Naive thymus-derived CD8-positive, alpha-beta T cell (primary cell): ENCODE measurements at regions not wholly inside any gene's neighbourhood (a gene's known extent, or its start where the extent isn't known, plus 50 kb on each side); places are given as distances from the start of the nearest gene placed in this dataset.

Experiments used
- ATAC-seq, 2 donors: fragments of 150-1000 bp; cut with Tn5 transposase in 1 of 2; sonication (Bioruptor Pico), chemical (Tn5 transposase) in 1 of 2; 1 replicate in 1 of 2; 2 replicates in 1 of 2; pipeline ENCODE4 v1.10.0; 2021; ENCODE audit warnings: mild to moderate bottlenecking in 2 of 2, moderate library complexity in 2 of 2
- POLR2A ChIA-PET: fragments of 350-600 bp; sonication (Branson Sonifier 250); formaldehyde crosslinking; loops from one replicate; lab custom pipeline; 2021; ENCODE audit warnings: antibody characterized with exemption; lab: Charles Lee
- DNase-seq, 10 donors: peaks; one replicate each; pipeline versions ENCODE4 v3.0.0 to v3.0.0-alpha.2; 2020 to 2022
- H3K27ac Mint-ChIP-seq, 10 donors: one replicate each; pipeline ENCODE4 v1.8.0; 2020 to 2022; ENCODE audit warnings: mild to moderate bottlenecking in 10 of 10, mixed read lengths in 10 of 10, moderate library complexity in 4 of 10, inconsistent platforms in 1 of 10
- H3K27me3 Mint-ChIP-seq, 5 donors: one replicate each; pipeline ENCODE4 v1.8.0; 2021 to 2022; ENCODE audit warnings: mixed read lengths in 5 of 5
- H3K36me3 Mint-ChIP-seq, 3 donors: one replicate each; pipeline ENCODE4 v1.8.0; 2020 to 2022; ENCODE audit warnings: mixed read lengths in 3 of 3, mild to moderate bottlenecking in 2 of 3, inconsistent platforms in 1 of 3
- H3K4me1 Mint-ChIP-seq, 4 donors: one replicate each; pipeline ENCODE4 v1.8.0; 2021 to 2022; ENCODE audit warnings: mixed read lengths in 4 of 4
- H3K4me3 Mint-ChIP-seq, 10 donors: one replicate each; pipeline ENCODE4 v1.8.0; 2020 to 2022; ENCODE audit warnings: mild to moderate bottlenecking in 10 of 10, mixed read lengths in 10 of 10, moderate library complexity in 6 of 10, inconsistent platforms in 1 of 10
- H3K9me3 Mint-ChIP-seq, 9 donors: one replicate each; pipeline ENCODE4 v1.8.0; 2020 to 2022; ENCODE audit warnings: mixed read lengths in 9 of 9, mild to moderate bottlenecking in 3 of 9, inconsistent platforms in 1 of 9, moderate library complexity in 1 of 9

DNA sequence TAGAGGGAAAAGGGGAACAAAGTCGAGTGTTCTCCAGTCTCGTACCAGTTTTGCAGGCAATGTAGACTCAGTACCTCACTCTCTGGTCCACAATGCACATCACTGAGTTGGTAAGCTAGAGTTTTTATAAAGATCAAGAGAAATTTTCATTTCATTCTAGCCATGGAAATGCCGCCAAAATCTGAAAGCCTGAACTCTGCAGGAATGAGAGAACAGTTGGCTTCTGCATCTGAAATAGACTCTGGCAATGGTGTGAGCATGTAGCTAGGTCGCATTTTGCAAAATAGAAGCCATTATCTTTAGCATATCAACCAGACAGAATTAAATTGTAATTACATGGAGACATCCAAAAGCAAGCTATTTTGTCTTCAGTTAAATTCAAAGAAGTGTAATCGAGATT is 381.0 kb downstream of the NOVA1 start:
- H3K4me1 Mint-ChIP-seq, result no peaks in the 10 kb centered on the region
- H3K4me3 Mint-ChIP-seq, result no peak overlapping the region
- POLR2A ChIA-PET, result no interaction called here
- no peaks in the 10 kb centered on the region for H3K27me3 Mint-ChIP-seq
- peaks cover 1 to 31% (median 5%) of the 10 kb centered on the region in 9 donors for H3K9me3 Mint-ChIP-seq
- ATAC-seq (no peak), DNase-seq (no peak)
- H3K36me3 Mint-ChIP-seq, result no peaks in the 10 kb centered on the region
- H3K27ac Mint-ChIP-seq, result no peak overlapping the region

- Mint-ChIP-seq H3K4me1 (no peaks in the 10 kb centered on the region), H3K27me3 (no peaks in the 10 kb centered on the region), H3K27ac (no peak overlapping the region), H3K4me3 (no peak overlapping the region), H3K36me3 (no peaks in the 10 kb centered on the region), H3K9me3 (peaks cover 2 to 27% (median 6%) of the 10 kb centered on the region in 9 donors)
- DNase-seq (no peak), ATAC-seq (no peak)
- POLR2A ChIA-PET, result no interaction called here
These were observed 383.8 kb downstream of the NOVA1 start for GRCh38 chr14:26213846-26214575.

DNA sequence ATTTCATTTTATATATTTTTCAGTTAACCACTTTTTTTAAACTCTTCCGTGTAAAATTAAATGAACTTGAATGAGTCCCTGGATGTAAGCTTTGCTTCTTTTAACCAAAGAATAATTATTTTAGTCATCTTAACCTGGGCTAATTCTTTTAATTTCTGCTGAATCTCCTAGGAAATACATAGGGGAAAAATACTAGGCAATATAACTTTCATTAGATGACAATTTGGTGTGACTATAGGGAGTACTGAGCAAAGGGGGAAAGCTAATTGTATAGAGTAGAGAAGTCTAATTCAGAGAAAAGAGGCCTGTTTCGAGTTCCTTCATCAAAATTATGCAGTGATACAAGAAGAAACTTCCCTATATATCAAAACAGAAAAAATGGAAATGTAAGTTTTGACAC is 388.1 kb downstream of the NOVA1 start:
- Mint-ChIP-seq H3K27ac (no peak overlapping the region), H3K9me3 (peaks cover 0 to 44% (median 6%) of the 10 kb centered on the region in 9 donors), H3K36me3 (no peaks in the 10 kb centered on the region), H3K27me3 (peaks cover under 1 to 12% (median 5%) of the 10 kb centered on the region in 5 donors), H3K4me3 (no peak overlapping the region), H3K4me1 (no peaks in the 10 kb centered on the region)
- no peak for DNase-seq
- POLR2A ChIA-PET, result no interaction called here
- ATAC-seq, result no peak

GRCh38 chr14:26206640-26207039 is 391.2 kb downstream of the NOVA1 start:
- peaks cover 7 to 30% (median 21%) of the 10 kb centered on the region in 5 donors for H3K27me3 Mint-ChIP-seq
- DNase-seq, result no peak

DNA sequence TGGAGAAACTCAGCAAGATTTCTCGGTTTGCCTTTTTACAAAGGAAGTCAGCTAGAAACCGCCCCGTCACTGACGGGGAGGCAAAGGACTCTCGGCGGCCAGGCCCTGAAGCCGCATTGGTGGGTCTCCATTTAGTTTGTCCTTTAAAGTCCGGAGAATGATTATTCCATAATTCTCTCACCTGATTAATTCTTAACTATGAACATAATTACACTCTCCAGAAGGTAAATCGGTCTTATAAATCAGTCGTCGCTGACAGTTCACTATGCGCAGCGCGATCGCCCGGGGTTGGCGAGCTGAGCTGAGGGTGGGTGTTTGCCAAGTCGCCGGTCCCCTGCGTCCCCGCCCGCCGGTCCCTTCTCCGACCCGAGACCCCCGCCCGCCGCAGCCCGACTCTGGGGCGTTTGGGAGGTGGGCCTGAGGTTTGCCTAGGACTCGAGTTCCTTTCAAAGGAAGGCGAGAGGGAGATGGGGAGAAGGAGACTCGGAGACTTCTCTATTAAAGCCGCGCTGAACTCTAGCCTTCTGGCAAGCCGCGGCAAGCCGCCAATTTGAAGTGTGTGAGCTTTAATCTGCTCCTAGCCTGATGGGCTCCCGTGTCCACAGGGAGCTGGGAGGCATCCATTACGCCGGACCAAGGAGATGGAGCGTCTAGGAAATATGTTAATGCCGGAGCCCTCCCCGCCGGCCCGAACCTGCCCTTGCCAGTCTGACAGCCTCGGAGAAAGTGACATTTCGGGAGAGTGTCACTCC is 392.9 kb downstream of the NOVA1 start:
- DNase-seq (no peak), ATAC-seq (no peak)
- H3K4me3 Mint-ChIP-seq, result peak overlapping the region in 1 of 10 donors; percentile 45
- POLR2A ChIA-PET, result no interaction called here
- H3K9me3 Mint-ChIP-seq, result peaks cover 0 to 21% (median 10%) of the 10 kb centered on the region in 9 donors
- H3K36me3 Mint-ChIP-seq, result peaks cover 0 to 4% (median 0%) of the 10 kb centered on the region in 3 donors
- peaks cover 7 to 30% (median 21%) of the 10 kb centered on the region in 5 donors for H3K27me3 Mint-ChIP-seq
- H3K4me1 Mint-ChIP-seq, result no peaks in the 10 kb centered on the region
- H3K27ac Mint-ChIP-seq, result peak overlapping the region in 1 of 10 donors; percentile 9

More at GRCh38 chr14:26206640-26207039, 391.2 kb downstream of the NOVA1 start:
- Mint-ChIP-seq H3K4me3 (no peak overlapping the region), H3K36me3 (peaks cover 0 to 4% (median 0%) of the 10 kb centered on the region in 3 donors), H3K27ac (no peak overlapping the region), H3K4me1 (no peaks in the 10 kb centered on the region), H3K9me3 (peaks cover 0 to 26% (median 7%) of the 10 kb centered on the region in 9 donors)
- no peak for ATAC-seq
- POLR2A ChIA-PET, result no interaction called here

GRCh38 chr14:26204366-26204727 is 393.5 kb downstream of the NOVA1 start:
- Mint-ChIP-seq H3K27me3 (peaks cover 7 to 30% (median 21%) of the 10 kb centered on the region in 5 donors), H3K9me3 (peaks cover 1 to 26% (median 10%) of the 10 kb centered on the region in 9 donors), H3K36me3 (peaks cover 0 to 4% (median 0%) of the 10 kb centered on the region in 3 donors), H3K4me1 (no peaks in the 10 kb centered on the region), H3K4me3 (peak overlapping the region in 1 of 10 donors; percentile 45), H3K27ac (peak overlapping the region in 1 of 10 donors; percentile 24)
- no peak for DNase-seq
- no peak for ATAC-seq
- POLR2A ChIA-PET, result no interaction called here

DNA sequence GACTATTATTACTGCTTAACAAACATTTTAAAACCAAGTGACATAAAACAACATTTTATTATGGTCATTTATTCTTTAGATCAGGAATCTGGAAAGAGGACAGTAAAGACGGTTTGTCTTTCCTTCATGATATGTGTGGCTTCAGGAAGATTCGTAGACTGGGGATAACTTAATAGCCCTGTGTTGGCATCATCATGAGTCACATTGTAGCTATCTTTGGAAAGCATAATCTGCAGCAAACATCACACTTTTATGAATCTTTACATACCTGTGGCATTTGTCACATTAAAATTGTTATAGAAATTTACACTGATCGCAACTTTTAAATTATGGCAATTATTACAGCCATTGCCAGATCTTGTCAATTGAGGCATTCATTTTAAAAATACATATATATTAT is 397.1 kb downstream of the NOVA1 start:
- POLR2A ChIA-PET, result no interaction called here
- Mint-ChIP-seq H3K4me1 (no peaks in the 10 kb centered on the region), H3K9me3 (peaks cover 7 to 22% (median 15%) of the 10 kb centered on the region in 9 donors), H3K4me3 (no peak overlapping the region), H3K27ac (no peak overlapping the region), H3K36me3 (peaks cover 0 to 4% (median 0%) of the 10 kb centered on the region in 3 donors), H3K27me3 (peaks cover 7 to 30% (median 14%) of the 10 kb centered on the region in 5 donors)
- no peak for ATAC-seq
- DNase-seq, result no peak

DNA sequence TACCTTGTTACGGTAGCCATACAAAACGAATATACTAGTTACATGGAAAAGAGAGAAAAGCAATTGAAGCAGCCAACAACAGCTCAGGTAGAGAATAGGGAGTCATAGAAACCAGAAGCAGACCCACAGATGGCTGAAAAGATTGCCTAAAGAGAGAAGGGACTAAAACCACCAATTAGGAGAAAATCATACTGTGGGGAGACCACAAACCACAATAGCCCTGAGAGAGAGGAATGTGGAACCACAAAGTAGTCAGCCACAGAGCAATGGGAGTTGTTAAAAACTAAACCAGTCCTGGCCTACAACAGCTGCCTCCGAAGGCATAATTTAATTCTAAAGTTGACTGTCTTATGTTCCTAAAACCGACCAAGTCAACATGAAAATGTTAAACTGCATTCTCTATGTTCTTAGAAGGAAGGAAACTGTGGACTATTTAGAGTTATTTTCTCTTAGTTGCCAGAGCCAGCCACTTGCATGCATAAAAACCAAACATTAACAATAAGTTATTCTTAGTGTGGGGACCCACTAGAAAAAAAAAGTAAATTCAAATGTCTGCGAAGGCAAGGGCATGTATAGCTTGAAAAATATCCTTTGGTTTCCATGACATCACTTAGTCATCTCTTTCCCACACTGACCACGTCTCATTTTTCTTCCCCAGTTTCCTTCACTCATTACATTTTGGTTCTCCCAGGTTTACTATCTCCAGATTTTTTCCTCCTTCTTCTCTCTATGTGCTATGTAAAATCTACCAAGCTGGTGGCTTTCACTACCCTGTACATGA is 398.1 kb downstream of the NOVA1 start:
- Mint-ChIP-seq H3K4me1 (no peaks in the 10 kb centered on the region), H3K27ac (no peak overlapping the region), H3K9me3 (peaks cover 7 to 22% (median 15%) of the 10 kb centered on the region in 9 donors), H3K27me3 (peaks cover 5 to 26% (median 12%) of the 10 kb centered on the region in 5 donors), H3K4me3 (no peak overlapping the region), H3K36me3 (peaks cover 0 to 4% (median 0%) of the 10 kb centered on the region in 3 donors)
- no peak for DNase-seq
- no peak for ATAC-seq
- POLR2A ChIA-PET, result no interaction called here

DNA sequence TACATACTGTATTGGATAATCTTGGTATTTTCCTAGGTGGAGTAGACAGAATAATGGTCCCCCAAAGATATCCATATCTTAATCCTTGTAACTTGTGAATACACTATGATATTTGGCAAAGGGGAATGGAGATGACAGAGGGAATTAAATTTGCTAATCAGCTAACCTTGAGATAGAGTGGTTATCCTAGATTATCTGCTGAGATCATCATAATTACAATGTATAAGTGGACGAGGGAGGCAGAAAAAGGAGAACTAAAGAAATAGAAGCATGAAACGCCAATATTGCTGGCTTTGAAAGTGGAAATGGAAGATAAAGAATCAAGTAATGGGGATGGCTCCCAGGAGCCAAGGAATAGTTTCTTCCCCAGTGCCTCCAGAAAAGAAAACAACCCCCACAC is 398.7 kb downstream of the NOVA1 start:
- H3K27me3 Mint-ChIP-seq, result peaks cover 4 to 19% (median 8%) of the 10 kb centered on the region in 5 donors
- DNase-seq, result no peak
- POLR2A ChIA-PET, result no interaction called here
- H3K4me1 Mint-ChIP-seq, result no peaks in the 10 kb centered on the region
- no peak overlapping the region for H3K4me3 Mint-ChIP-seq
- ATAC-seq, result no peak
- peaks cover 7 to 26% (median 15%) of the 10 kb centered on the region in 9 donors for H3K9me3 Mint-ChIP-seq
- peaks cover 0 to under 1% (median 0%) of the 10 kb centered on the region in 3 donors for H3K36me3 Mint-ChIP-seq
- H3K27ac Mint-ChIP-seq, result no peak overlapping the region

DNA sequence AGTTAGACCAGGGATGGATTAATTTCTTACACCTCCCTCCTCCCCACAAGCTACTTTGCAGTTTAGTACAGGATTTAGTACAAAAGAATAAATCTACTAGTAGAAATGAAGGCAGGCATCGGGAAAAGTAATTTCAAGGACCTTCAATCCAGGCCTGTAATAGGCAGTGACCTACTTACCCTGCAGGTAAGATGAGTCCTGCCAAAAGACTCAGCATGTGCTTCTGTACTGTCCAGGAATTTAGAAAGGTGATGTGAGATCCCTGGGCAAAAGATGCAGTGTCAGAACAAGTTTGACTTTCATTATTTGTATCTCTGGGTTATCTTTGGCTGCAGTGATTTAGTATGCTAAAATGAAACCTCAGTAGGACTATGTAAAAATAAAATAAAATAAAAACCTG is 403.0 kb downstream of the NOVA1 start:
- DNase-seq, result no peak
- H3K27me3 Mint-ChIP-seq, result no peaks in the 10 kb centered on the region
- H3K4me1 Mint-ChIP-seq, result no peaks in the 10 kb centered on the region
- H3K36me3 Mint-ChIP-seq, result no peaks in the 10 kb centered on the region
- H3K9me3 Mint-ChIP-seq, result peaks cover 3 to 36% (median 17%) of the 10 kb centered on the region in 9 donors
- no peak overlapping the region for H3K27ac Mint-ChIP-seq
- H3K4me3 Mint-ChIP-seq, result no peak overlapping the region
- POLR2A ChIA-PET, result no interaction called here
- ATAC-seq, result no peak

DNA sequence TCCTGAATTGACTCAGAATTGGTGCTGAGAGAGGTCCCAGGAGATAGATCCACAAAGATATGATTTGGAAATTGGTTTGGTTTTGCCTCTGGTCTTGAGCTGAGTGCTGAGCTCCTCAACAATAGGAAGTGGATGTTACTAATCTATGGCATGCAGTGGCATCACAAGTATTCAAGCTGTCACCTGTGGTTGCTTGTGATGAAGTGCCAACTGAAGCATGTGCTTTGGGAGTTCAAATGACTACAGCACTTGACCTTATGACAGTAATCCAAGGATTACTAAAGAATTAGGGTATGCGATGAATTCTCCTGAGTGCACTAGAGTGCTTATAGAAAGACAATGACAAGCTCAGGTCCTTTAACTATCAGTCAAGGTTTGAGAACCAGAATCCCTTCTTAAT is 406.2 kb downstream of the NOVA1 start:
- ATAC-seq (no peak), DNase-seq (no peak)
- H3K4me1 Mint-ChIP-seq, result no peaks in the 10 kb centered on the region
- no peaks in the 10 kb centered on the region for H3K36me3 Mint-ChIP-seq
- POLR2A ChIA-PET, result no interaction called here
- H3K27me3 Mint-ChIP-seq, result no peaks in the 10 kb centered on the region
- no peak overlapping the region for H3K27ac Mint-ChIP-seq
- peaks cover 3 to 29% (median 11%) of the 10 kb centered on the region in 9 donors for H3K9me3 Mint-ChIP-seq
- no peak overlapping the region for H3K4me3 Mint-ChIP-seq

DNA sequence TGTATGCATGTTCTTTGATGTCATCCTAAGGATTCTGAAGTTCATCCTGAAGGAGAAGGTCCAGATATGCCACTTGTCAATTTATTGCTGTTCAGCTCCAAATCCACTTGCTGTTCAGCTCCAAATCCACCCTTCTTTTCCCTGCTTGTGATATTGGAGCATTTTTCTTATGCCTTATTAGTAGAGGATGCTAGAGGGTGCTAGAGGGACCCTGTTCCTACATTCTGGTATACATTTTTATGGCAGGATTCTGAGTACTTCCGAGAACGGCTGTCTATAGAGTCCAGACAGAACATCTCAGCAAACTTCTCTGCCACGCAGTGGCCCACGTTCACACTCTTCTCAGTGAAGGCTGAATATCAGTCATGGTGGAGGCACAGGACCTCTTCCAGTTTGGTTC is 406.7 kb downstream of the NOVA1 start:
- ATAC-seq, result no peak
- POLR2A ChIA-PET, result no interaction called here
- Mint-ChIP-seq H3K4me1 (no peaks in the 10 kb centered on the region), H3K9me3 (peaks cover 3 to 29% (median 7%) of the 10 kb centered on the region in 9 donors), H3K27ac (no peak overlapping the region), H3K27me3 (no peaks in the 10 kb centered on the region), H3K4me3 (no peak overlapping the region), H3K36me3 (no peaks in the 10 kb centered on the region)
- no peak for DNase-seq
